ENCODE measurements at regions not wholly inside any gene's neighbourhood (a gene's known extent, or its start where the extent isn't known, plus 50 kb on each side); places are given as distances from the start of the nearest gene placed in this dataset.

DNA sequence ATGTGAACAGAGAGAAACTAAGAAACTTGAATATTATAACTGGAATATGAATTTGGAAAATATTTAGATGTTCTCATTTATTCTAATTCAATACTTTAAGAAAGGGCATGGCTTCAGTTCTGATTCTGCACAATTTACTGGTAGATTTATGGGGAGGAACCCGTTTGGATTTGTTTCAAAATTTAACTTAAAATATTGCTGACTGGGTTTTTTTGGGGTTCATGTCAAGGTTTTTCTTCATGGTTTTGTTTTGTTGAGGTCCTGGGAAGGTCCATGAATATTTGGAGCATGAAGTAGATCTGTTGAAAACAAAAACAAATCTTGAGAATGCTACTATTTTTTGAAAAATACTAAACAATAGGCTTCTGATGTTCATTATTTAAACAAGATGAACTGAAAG is 214.7 kb downstream of the PIK3R1 start:
- TF ChIP-seq, protein P1, sequence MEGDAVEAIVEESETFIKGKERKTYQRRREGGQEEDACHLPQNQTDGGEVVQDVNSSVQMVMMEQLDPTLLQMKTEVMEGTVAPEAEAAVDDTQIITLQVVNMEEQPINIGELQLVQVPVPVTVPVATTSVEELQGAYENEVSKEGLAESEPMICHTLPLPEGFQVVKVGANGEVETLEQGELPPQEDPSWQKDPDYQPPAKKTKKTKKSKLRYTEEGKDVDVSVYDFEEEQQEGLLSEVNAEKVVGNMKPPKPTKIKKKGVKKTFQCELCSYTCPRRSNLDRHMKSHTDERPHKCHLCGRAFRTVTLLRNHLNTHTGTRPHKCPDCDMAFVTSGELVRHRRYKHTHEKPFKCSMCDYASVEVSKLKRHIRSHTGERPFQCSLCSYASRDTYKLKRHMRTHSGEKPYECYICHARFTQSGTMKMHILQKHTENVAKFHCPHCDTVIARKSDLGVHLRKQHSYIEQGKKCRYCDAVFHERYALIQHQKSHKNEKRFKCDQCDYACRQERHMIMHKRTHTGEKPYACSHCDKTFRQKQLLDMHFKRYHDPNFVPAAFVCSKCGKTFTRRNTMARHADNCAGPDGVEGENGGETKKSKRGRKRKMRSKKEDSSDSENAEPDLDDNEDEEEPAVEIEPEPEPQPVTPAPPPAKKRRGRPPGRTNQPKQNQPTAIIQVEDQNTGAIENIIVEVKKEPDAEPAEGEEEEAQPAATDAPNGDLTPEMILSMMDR (IDR thresholded peaks at IDR 0.05; ENCODE audit: low read depth, low read length) = no peak
- no peak overlapping the region for H3K4me3 ChIP-seq (ENCODE audit: low read depth, low read length)

DNA sequence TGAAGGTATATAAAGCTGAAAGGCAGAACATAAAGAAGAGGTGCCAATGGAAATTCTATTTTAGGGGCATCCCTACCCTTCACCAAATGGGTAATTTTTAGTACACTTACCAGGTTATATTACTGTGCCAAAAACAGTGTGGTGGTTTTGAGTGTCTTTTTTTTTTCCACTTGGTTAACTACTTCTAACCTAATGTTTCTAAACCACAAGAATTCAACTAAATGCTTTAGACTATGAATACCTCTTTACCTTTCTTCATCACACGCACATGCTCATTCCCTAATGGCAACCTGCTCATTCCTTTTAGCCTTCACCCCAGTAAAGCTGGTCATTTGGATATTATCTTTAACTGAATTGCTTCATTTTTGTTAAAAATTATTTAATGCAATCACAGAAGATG is 215.6 kb downstream of the PIK3R1 start:
- TF ChIP-seq, protein P1 (IDR thresholded peaks at IDR 0.05; ENCODE audit: low read depth, low read length) = no peak
- no peak overlapping the region for H3K4me3 ChIP-seq (ENCODE audit: low read depth, low read length)

DNA sequence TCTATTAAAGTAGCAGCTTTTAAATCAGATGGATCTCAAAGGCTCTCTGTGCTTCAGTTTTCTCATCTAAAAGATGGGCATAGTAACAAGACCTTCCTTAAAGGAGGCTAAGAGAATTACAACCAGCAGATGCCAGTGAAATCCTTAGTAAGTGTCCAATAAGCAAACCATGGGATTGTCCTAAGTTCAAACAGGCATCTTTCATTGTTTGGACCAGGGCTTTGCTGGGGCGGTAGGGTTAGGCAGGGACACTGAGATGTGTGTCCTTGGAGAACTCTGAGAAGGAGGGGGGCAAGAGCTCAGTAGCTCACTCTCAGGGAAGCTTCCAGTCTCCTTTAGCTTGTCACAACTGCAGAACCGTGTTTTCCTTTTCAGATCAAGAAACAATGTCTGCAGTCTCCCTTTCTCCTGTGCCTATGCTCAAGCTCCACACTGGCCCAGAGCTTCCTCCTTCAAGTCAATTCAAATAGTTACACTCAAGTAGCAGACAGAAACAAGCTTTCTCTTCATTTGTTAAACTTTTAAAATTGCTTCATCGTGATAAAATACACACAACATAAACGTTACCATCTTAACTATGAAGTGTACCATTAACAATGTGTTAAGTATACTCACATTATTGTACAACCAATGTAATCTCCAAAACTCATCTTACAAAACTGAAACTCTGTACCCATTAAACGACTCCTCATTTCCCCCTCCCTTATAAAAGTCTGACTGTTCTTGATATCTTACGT is 216.2 kb downstream of the PIK3R1 start:
- H3K4me3 ChIP-seq (ENCODE audit: low read depth, low read length) = no peak overlapping the region
- TF ChIP-seq, protein P1 (IDR thresholded peaks at IDR 0.05; ENCODE audit: low read depth, low read length) = no peak

DNA sequence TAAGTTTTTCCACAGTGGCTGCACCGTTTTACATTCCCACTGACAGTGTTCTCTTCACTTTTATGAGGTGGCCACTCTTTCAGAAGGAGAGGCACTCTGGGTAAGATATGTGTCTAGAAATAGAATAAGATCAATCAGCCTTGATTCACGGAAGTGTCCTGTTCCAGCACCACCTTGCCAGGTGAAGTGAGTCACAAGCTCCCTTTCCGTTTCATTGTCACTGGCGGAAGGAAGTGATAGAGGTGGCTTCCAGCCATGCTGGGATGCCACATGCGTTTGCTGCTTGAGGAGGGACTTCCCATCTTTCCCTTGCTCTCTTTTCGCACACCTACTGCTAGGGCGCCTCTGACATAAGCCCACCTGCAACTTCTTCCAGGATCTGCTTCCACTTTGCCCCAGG is 217.1 kb downstream of the PIK3R1 start:
- TF ChIP-seq, protein P1 (IDR thresholded peaks at IDR 0.05; ENCODE audit: low read depth, low read length) = no peak
- H3K4me3 ChIP-seq (ENCODE audit: low read depth, low read length) = no peak overlapping the region

DNA sequence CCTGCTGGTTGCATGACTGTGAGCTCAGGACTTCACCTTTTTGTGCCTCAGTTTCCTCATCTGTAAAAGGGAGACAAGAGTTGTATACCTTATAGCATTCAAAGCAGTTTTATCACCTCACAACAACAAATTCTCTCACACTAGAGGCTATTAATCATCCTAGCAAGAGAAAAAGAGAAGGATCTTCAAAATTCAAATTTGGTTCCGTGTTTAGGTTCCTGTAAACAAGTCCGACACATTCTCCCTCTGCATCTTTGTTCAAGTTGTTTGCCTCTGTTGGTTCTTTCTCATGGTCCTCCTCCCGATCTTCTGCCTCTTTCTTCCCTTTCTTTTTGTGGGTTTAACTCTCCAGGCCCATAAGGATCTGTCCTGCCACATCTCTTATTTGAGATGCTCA is 218.0 kb downstream of the PIK3R1 start:
- TF ChIP-seq, protein P1 (IDR thresholded peaks at IDR 0.05; ENCODE audit: low read depth, low read length) = no peak
- no peak overlapping the region for H3K4me3 ChIP-seq (ENCODE audit: low read depth, low read length)

DNA sequence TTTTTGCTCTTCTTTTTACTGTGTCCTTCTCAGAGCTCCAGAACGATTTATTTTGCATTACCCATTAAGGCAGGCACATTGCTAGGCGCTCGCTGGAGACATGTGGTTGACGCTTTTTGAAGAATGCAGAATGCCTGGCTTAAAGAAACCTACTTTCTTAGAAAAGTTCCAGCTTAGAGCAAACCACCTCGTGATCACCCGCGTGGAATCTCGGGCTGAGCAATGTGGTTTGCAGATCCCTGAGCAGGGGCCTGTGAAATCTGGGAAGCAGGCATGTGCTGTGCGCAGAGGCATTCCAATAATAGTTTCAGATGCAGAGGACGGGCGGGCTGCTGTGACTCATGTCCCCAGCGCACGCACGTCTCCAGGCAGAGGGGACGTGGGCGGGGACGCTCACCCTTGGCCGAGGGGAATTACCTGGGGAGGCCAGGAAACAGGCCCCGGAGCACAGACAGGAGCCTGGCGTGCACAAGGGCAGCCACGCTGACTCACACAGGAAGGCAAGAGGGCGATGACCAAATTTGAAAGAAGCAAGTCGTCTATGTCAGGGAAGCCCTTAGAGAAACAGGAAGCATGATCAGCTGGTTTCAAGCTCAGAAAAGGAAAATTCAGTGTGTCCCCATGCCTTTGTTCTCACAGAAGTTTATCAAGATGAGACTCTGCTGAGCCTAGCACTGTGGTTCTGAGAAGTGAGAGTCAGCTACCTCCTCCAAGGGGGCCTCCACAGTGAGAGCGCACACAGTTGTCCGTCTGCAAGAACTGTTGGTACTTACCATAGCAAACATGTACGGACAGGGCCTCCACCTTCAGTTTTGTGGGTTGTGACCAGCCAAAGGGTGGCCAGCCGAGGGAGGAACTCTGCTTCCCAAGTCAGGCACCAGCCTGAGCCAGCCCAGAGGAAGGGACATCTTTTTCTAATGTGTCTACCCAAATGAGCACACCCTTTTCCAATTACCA is 218.6 kb downstream of the PIK3R1 start:
- no peak overlapping the region for H3K4me3 ChIP-seq (ENCODE audit: low read depth, low read length)
- TF ChIP-seq, protein P1 (IDR thresholded peaks at IDR 0.05; ENCODE audit: low read depth, low read length) = no peak

DNA sequence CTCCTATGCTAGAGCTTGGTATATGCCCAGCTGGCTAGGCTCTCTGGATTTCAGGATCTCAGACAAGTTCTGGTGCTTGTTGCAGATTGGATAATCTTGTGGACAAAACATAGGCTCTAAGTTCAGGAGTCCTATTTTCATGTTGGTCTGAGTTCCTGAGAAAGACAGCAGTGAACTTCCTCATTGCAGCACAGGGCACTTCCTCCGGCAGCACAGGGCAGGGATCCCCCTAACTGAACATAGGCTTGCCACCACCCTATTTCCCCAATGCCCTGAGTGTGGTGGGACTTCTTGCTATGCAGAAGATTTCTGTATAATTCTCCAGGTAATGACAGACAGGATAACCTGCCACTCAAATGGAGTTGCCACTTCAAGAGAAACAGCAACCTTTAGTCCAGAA is 220.1 kb downstream of the PIK3R1 start:
- TF ChIP-seq, protein P1 (IDR thresholded peaks at IDR 0.05; ENCODE audit: low read depth, low read length) = no peak
- H3K4me3 ChIP-seq (ENCODE audit: low read depth, low read length) = no peak overlapping the region
